OCI-LY3 (cell line): ENCODE measurements at regions not wholly inside any gene's neighbourhood (a gene's known extent, or its start where the extent isn't known, plus 50 kb on each side); places are given as distances from the start of the nearest gene placed in this dataset.

Experiments
- H2AFZ ChIP-seq: fragments of 200-600, 300-600 bp; shearing (Covaris generic); 2 replicates; pipeline ENCODE4 v1.6.0; 2014; ENCODE audit warnings: antibody characterized with exemption, low read depth, low read length
- H3K27ac ChIP-seq: fragments of 200-600, 300-600 bp; sonication (generic); 2 replicates; pipeline ENCODE4 v1.5.1; 2014; ENCODE audit warnings: mild to moderate bottlenecking, low read length, moderate library complexity, mixed read lengths
- H3K27me3 ChIP-seq: fragments of 200-600, 300-600 bp; sonication (generic); 2 replicates; pipeline ENCODE4 v1.6.1; 2014; ENCODE audit warnings: low read depth, low read length, mixed read lengths
- H3K36me3 ChIP-seq: fragments of 200-600, 300-600 bp; sonication (generic); replicated peaks from 2 replicates; pipeline ENCODE3; 2014; ENCODE audit warnings: low read depth, low read length, mixed read lengths
- H3K4me1 ChIP-seq: fragments of 300-600, 200-600 bp; sonication (generic); 2 replicates; pipeline ENCODE4 v1.6.1; 2014; ENCODE audit warnings: low read length, mixed read lengths
- H3K4me2 ChIP-seq: fragments of 200-600, 300-600 bp; sonication (generic); 2 replicates; pipeline ENCODE4 v1.6.1; 2014; ENCODE audit warnings: low read length, mixed read lengths
- H3K4me3 ChIP-seq: fragments of 300-600, 200-600 bp; sonication (generic); 2 replicates; pipeline ENCODE4 v1.5.1; 2014; ENCODE audit warnings: antibody characterized with exemption, mild to moderate bottlenecking, low read length, moderate library complexity
- H3K79me2 ChIP-seq: fragments of 300-600, 200-600 bp; shearing (Covaris generic); 2 replicates; pipeline ENCODE4 v1.6.1; 2014; ENCODE audit warnings: mild to moderate bottlenecking, low read length, mixed read lengths
- H3K9ac ChIP-seq: fragments of 300-600, 200-600 bp; shearing (Covaris generic); 2 replicates; pipeline ENCODE4 v1.6.0; 2014; ENCODE audit warnings: mild to moderate bottlenecking, low read length, moderate library complexity
- H3K9me3 ChIP-seq: fragments of 200-600, 300-600 bp; shearing (Covaris generic); 2 replicates; pipeline ENCODE4 v1.6.1; 2014; ENCODE audit warnings: low read length, mixed read lengths; ENCODE audit not compliant: insufficient read depth
- H4K20me1 ChIP-seq: fragments of 200-600, 300-600 bp; sonication (generic); 2 replicates; pipeline ENCODE4 v1.6.1; 2016; ENCODE audit warnings: low read length, mixed read lengths; ENCODE audit not compliant: insufficient read depth
- EZH2phosphoT487 ChIP-seq: fragments of 200-600 bp; shearing (Covaris generic); IDR thresholded peaks from 2 replicates; pipeline ENCODE4 v1.6.1; 2018; ENCODE audit warnings: antibody characterized with exemption, mixed run types, low read depth
- TF ChIP-seq, protein P1 (sequence below): fragments of 200-600, 300-600 bp; sonication (generic); IDR thresholded peaks from 2 replicates; pipeline ENCODE4 v1.5.1; 2014; ENCODE audit warnings: antibody characterized with exemption, low read length, low read depth

DNA sequence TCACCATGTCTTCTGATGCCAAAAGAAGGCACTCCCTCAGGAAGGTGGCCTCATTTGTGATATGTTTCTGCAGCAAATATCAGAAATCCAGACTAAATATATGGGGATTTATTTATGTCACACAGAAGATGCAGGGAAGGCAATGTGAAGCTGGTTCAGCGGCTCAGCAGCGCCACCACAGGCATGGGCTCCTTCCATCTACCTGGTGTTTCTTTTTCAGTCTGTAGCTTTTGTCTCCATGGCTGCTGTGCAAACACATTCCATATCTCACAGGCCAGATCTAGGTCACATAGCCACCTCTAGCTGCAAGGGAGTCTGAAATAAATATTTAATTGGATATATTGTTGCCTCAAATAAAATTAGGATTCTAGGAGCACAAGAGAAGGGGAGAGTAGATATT, 502.1 kb upstream of the IL12A start:
- Histone ChIP-seq H4K20me1 (no peaks in the 10 kb centered on the region), H3K27ac (no peak overlapping the region), H2AFZ (no peak overlapping the region), H3K4me2 (no peak overlapping the region), H3K4me3 (no peak overlapping the region), H3K36me3 (no peaks in the 10 kb centered on the region), H3K9ac (no peak overlapping the region), H3K79me2 (no peaks in the 10 kb centered on the region), H3K27me3 (peaks cover 7% of the 10 kb centered on the region), H3K9me3 (no peaks in the 10 kb centered on the region), H3K4me1 (no peaks in the 10 kb centered on the region)
- no peak for TF ChIP-seq EZH2phosphoT487
- TF ChIP-seq, protein P1, sequence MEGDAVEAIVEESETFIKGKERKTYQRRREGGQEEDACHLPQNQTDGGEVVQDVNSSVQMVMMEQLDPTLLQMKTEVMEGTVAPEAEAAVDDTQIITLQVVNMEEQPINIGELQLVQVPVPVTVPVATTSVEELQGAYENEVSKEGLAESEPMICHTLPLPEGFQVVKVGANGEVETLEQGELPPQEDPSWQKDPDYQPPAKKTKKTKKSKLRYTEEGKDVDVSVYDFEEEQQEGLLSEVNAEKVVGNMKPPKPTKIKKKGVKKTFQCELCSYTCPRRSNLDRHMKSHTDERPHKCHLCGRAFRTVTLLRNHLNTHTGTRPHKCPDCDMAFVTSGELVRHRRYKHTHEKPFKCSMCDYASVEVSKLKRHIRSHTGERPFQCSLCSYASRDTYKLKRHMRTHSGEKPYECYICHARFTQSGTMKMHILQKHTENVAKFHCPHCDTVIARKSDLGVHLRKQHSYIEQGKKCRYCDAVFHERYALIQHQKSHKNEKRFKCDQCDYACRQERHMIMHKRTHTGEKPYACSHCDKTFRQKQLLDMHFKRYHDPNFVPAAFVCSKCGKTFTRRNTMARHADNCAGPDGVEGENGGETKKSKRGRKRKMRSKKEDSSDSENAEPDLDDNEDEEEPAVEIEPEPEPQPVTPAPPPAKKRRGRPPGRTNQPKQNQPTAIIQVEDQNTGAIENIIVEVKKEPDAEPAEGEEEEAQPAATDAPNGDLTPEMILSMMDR = peak; percentile 51

DNA sequence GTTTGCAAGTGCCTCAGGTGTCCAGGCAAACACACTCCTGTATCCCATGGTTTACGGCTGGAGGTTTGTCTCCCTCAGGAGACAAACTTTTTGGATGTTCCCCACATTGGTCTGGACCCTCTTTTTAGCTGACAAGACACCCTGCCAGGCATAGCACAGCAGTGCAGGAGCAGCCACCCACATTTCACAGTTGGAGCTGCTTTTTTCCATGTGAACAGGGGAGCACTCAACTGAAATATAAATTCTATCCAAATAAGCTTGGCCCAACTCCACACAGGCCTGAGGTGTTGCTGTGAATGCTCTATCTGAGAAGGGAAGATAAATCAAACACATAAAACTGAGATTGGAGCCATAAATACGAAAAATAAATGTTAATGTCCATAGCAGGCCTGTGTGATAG, 501.3 kb upstream of the IL12A start:
- Histone ChIP-seq H3K27me3 (peaks cover 7% of the 10 kb centered on the region), H3K27ac (no peak overlapping the region), H3K4me2 (no peak overlapping the region), H4K20me1 (no peaks in the 10 kb centered on the region), H2AFZ (no peak overlapping the region), H3K9me3 (no peaks in the 10 kb centered on the region), H3K9ac (no peak overlapping the region), H3K79me2 (no peaks in the 10 kb centered on the region), H3K36me3 (no peaks in the 10 kb centered on the region), H3K4me3 (no peak overlapping the region), H3K4me1 (no peaks in the 10 kb centered on the region)
- TF ChIP-seq, protein P1 = no peak
- no peak for TF ChIP-seq EZH2phosphoT487

DNA sequence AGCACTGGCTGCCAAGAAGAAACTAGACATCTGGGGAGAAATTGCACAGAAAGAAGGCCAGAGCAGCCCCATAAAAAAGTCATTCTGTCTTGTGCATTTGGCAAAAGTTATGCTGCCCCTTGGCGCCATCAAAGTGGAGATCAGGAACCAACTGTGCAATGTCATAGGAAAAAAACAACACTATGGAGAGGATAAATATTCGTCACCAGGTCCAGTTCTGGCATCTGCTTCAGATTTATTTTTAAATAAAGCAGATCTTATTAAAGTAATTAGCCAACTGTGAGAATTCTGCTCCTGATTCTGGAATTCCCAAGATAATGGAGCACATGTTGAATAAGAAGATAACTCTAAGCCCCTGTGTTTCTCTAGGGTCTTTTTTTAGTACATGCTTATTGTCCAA, 500.0 kb upstream of the IL12A start:
- H3K4me3 ChIP-seq = no peak overlapping the region
- H3K27ac ChIP-seq = no peak overlapping the region
- no peaks in the 10 kb centered on the region for H3K79me2 ChIP-seq
- H3K4me2 ChIP-seq = no peak overlapping the region
- no peak overlapping the region for H3K9ac ChIP-seq
- H4K20me1 ChIP-seq = no peaks in the 10 kb centered on the region
- TF ChIP-seq EZH2phosphoT487 = no peak
- TF ChIP-seq, protein P1 = no peak
- no peaks in the 10 kb centered on the region; the same call in 1 of the 2 replicates for H3K27me3 ChIP-seq
- H3K4me1 ChIP-seq = no peaks in the 10 kb centered on the region
- no peaks in the 10 kb centered on the region for H3K36me3 ChIP-seq
- no peak overlapping the region for H2AFZ ChIP-seq
- H3K9me3 ChIP-seq = no peaks in the 10 kb centered on the region

DNA sequence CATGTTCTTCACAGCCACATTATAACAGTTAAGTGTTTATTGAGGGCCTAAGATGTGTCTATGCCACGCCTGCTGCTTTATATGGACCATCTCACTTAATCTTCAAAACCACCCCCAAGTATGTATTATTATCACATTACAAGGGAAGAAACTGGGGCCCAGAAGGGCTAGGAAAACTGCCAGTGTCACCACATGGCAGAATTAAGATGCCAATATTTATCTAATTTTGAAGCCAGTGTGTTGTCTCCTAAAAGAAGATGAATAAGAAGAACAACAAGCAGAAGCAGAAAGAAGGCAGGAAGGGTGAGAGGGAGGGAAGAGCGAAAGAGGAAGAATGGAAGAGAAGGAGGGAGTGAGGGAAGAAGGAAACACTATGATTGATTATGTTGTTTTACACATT, 491.3 kb upstream of the IL12A start:
- Histone ChIP-seq H4K20me1 (no peaks in the 10 kb centered on the region), H3K4me1 (no peaks in the 10 kb centered on the region), H3K9me3 (no peaks in the 10 kb centered on the region), H3K4me2 (no peak overlapping the region), H3K4me3 (no peak overlapping the region), H2AFZ (no peak overlapping the region), H3K79me2 (no peaks in the 10 kb centered on the region), H3K27me3 (no peaks in the 10 kb centered on the region), H3K9ac (no peak overlapping the region), H3K36me3 (no peaks in the 10 kb centered on the region), H3K27ac (no peak overlapping the region)
- TF ChIP-seq, protein P1 = no peak
- TF ChIP-seq EZH2phosphoT487 = no peak
